ENCODE measurements at regions not wholly inside any gene's neighbourhood (a gene's known extent, or its start where the extent isn't known, plus 50 kb on each side); places are given as distances from the start of the nearest gene placed in this dataset.
A peak's percentile ranks its signal among the peaks of the same experiment; 100 is the strongest.
"Not testable (repeated sequence)": the region's sequence is repeated elsewhere in the genome, so short reads cannot be mapped to it uniquely, and the experiment has no call there.

DNA sequence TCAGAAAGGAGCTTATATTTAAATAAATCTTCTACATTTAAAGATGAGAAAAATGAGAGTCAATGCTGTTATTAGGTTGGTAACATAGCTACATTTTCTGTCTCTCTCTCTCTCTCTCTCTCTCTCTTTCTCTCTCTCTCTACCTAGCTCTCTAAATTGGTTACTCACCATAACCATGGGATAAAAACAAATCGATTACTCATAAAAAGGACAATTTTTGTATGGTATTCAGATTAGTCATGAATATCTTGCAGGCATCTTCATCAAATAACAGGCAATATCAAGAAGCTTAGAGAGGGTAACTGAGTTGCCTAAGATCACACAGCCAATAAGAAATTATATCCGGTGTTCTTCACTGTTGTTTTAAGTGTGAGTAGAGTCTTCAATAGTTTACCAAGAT, 81.8 kb upstream of the ALCAM start:
- peak in 1 of 2 donors; percentile 46 for DNase-seq (ENCODE audit: low read depth in 2 of 2)
- TF ChIP-seq, protein P1, sequence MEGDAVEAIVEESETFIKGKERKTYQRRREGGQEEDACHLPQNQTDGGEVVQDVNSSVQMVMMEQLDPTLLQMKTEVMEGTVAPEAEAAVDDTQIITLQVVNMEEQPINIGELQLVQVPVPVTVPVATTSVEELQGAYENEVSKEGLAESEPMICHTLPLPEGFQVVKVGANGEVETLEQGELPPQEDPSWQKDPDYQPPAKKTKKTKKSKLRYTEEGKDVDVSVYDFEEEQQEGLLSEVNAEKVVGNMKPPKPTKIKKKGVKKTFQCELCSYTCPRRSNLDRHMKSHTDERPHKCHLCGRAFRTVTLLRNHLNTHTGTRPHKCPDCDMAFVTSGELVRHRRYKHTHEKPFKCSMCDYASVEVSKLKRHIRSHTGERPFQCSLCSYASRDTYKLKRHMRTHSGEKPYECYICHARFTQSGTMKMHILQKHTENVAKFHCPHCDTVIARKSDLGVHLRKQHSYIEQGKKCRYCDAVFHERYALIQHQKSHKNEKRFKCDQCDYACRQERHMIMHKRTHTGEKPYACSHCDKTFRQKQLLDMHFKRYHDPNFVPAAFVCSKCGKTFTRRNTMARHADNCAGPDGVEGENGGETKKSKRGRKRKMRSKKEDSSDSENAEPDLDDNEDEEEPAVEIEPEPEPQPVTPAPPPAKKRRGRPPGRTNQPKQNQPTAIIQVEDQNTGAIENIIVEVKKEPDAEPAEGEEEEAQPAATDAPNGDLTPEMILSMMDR (IDR thresholded peaks at IDR 0.05; ENCODE audit: low read depth, low read length), result no peak
- no peak overlapping the region for H3K4me3 ChIP-seq (replicated peaks in 1 of 2; ENCODE audit: low read depth in 2 of 2, low read length in 2 of 2)

DNA sequence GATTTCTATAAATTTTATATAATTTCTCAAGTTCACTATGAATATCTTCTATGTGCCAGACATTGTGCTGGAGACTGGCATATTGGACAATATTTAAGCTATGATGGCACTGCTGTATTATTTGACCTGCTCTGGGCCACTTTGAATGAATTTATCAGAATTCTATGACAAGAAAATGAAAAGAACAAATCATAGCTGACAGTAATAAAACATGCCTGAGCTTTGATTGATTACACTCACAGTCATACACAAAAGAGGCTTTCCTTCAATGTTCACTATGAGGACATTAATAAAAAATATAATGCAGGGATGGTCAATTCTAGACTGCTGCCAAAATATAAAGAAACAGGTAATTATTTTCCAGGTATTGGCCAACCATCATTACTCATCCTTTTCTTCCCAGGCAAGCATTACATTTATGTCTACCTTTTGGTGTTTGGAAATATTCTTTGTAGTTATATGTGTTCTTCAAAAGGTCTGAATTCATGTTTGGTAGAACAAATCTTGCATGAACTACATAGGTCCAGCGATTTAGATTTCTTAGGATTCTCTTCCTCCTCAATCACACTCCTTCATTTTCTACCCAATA, 81.0 kb upstream of the ALCAM start:
- TF ChIP-seq, protein P1 (IDR thresholded peaks at IDR 0.05; ENCODE audit: low read depth, low read length), result no peak
- no peak overlapping the region for H3K4me3 ChIP-seq (replicated peaks in 1 of 2; ENCODE audit: low read depth in 2 of 2, low read length in 2 of 2)
- no peak for DNase-seq (ENCODE audit: low read depth in 2 of 2)

DNA sequence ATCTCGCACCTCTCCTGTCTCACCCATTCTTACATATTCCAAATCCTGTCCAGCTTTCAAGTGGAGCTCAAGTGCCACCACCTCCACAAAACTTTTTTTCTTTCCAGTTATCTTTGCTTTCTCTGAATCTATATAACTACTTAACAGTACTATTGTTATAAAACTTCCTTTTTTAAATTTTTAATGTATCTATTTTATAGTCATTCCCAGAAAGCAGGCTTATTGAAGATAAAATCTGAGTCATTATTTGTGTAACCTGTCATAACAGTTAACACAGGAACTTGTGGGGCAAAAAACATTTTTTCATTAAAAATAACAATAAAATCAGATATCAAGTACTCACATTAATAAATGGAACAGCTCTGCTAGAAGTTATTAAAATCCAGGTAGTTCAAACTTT, 73.3 kb upstream of the ALCAM start:
- peak in 1 of 2 donors; percentile 16 for DNase-seq (ENCODE audit: low read depth in 2 of 2)
- H3K4me3 ChIP-seq (replicated peaks in 1 of 2; ENCODE audit: low read depth in 2 of 2, low read length in 2 of 2), result no peak overlapping the region
- TF ChIP-seq, protein P1 (IDR thresholded peaks at IDR 0.05; ENCODE audit: low read depth, low read length), result no peak

DNA sequence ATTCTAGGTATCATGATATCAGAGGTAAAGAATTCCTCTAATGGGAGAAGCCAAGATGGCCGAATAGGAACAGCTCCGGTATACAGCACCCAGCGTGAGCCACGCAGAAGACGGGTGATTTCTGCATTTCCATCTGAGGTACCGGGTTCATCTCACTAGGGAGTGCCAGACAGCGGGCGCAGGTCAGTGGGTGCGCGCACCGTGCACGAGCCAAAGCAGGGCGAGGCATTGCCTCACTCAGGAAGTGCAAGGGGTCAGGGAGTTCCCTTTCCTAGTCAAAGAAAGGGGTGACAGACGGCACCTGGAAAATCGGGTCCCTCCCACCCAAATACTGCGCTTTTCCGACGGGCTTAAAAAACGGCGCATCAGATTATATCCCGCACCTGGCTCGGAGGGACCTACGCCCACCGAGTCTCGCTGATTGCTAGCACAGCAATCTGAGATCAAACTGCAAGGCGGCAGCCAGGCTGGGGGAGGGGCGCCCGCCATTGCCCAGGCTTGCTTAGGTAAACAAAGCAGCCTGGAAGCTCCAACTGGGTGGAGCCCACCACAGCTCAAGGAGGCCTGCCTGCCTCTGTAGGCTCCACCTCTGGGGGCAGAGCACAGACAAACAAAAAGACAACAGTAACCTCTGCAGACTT, 70.4 kb upstream of the ALCAM start:
- DNase-seq (ENCODE audit: low read depth in 2 of 2); H3K4me3 ChIP-seq (replicated peaks in 1 of 2; ENCODE audit: low read depth in 2 of 2, low read length in 2 of 2): not testable (repeated sequence)

DNA sequence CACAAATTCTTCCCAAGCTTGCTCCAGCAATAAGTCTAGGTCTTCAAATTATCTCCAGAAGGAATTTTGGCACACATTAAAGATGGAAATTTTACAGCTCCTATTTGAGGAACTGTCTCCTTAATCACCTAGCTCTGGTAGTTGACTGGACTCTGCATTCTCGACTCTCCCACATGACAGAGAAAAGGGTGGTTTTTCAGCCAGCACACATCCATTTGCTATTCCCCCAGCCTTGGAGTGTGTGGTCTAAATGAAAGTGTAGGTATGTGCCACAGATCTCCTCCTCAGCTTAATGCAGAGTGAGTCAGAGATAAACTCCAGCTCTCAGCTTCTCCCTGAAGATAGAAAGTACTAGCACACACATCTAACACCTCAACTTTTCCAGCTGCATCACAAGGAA, 62.2 kb upstream of the ALCAM start:
- TF ChIP-seq, protein P1 (IDR thresholded peaks at IDR 0.05; ENCODE audit: low read depth, low read length), result no peak
- DNase-seq (ENCODE audit: low read depth in 2 of 2), result peak; percentile 16 to 30
- H3K4me3 ChIP-seq (replicated peaks in 1 of 2; ENCODE audit: low read depth in 2 of 2, low read length in 2 of 2), result no peak overlapping the region

DNA sequence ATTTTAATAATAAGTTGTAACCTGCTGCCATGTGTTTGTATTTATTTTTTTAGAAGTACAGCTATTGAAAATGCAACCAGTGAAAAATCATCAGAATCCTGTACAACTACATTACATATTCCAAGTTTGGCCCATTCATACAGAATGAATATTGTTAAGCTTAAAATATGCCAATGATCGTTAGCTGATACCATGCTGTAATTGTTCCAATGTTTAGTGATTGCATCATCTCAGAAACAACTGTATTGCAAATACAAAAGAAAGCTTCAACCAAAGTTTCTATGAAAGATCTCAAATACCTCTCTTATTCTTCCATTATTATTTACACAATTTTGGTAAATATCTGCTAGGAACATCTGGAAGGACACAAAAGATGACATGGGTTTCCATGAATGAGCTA, 51.6 kb upstream of the ALCAM start:
- no peak overlapping the region for H3K4me3 ChIP-seq (replicated peaks in 1 of 2; ENCODE audit: low read depth in 2 of 2, low read length in 2 of 2)
- DNase-seq (ENCODE audit: low read depth in 2 of 2), result peak in 1 of 2 donors; percentile 11
- TF ChIP-seq, protein P1 (IDR thresholded peaks at IDR 0.05; ENCODE audit: low read depth, low read length), result no peak

DNA sequence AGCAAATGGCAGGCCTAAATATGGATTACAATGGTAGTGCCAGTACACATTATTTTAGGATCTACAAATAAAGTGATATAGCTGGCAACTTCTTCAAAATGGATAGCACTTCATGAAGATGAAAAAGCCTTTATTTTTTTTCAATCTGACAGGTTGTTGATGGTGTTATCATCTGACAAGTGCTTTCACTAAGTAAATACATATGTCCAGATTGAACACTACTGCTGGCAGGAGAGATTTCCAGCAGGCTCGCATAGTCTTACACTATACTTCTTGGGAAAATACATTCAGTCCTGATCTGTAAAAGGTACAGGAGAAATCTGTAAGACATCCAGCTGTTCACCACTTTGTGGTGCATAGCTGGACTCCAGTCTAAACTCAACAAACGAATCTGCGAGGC, 50.9 kb upstream of the ALCAM start:
- TF ChIP-seq, protein P1 (IDR thresholded peaks at IDR 0.05; ENCODE audit: low read depth, low read length), result no peak
- DNase-seq (ENCODE audit: low read depth in 2 of 2), result no peak
- H3K4me3 ChIP-seq (replicated peaks in 1 of 2; ENCODE audit: low read depth in 2 of 2, low read length in 2 of 2), result no peak overlapping the region
